PC-3 (cell line): ENCODE measurements at regions not wholly inside any gene's neighbourhood (a gene's known extent, or its start where the extent isn't known, plus 50 kb on each side); places are given as distances from the start of the nearest gene placed in this dataset.

Experiments used
- ATAC-seq: fragments of 200-7000 bp; cut with Tn5 transposase; 2 replicates; pipeline ENCODE4 v1.9.1; 2020; ENCODE audit warnings: mild to moderate bottlenecking, moderate library complexity
- BruUV-seq: library from RNA; stranded (reverse); fragments of 400-500 nt; replicated peaks from 2 replicates; lab custom pipeline; 2021; lab: Mats Ljungman, UMichigan
- CTCF ChIA-PET: fragments of 300-600 bp; sonication (Branson Sonifier 250); formaldehyde crosslinking; loops from one replicate; lab custom pipeline; 2022; ENCODE audit warnings: antibody characterized with exemption; lab: Charles Lee
- POLR2A ChIA-PET: fragments of 300-600 bp; sonication (Branson Sonifier 250); formaldehyde crosslinking; loops from one replicate; lab custom pipeline; 2022; ENCODE audit warnings: antibody characterized with exemption; ENCODE audit not compliant: unreplicated experiment; lab: Charles Lee
- DNase-seq: peaks from one replicate; pipeline ENCODE4 v3.0.0-alpha.2; 2015
- H2AFZ ChIP-seq: fragments of 300-600 bp; sonication (generic); 2 replicates; pipeline ENCODE4 v1.6.0; 2016; ENCODE audit warnings: antibody characterized with exemption, low read length
- H3F3A ChIP-seq: fragments of 300-600 bp; sonication (generic); one replicate; pipeline ENCODE4 v1.6.0; 2017; ENCODE audit warnings: antibody characterized with exemption, low read length, control low read depth, mild to moderate bottlenecking; ENCODE audit not compliant: unreplicated experiment
- H3K27ac ChIP-seq: fragments of 300-600 bp; sonication (generic); 2 replicates; pipeline ENCODE4 v1.5.1; 2016; ENCODE audit warnings: mild to moderate bottlenecking, low read length
- H3K27me3 ChIP-seq: fragments of 300-600 bp; sonication (generic); 2 replicates; pipeline ENCODE4 v1.6.1; 2016; ENCODE audit warnings: low read length, mixed read lengths
- H3K36me3 ChIP-seq: fragments of 300-600 bp; sonication (generic); 2 replicates; pipeline ENCODE4 v1.6.1; 2016; ENCODE audit warnings: low read depth, mixed run types, low read length, mixed read lengths
- H3K4me1 ChIP-seq: fragments of 300-600 bp; sonication (generic); 2 replicates; pipeline ENCODE4 v1.5.1; 2016; ENCODE audit warnings: low read length; ENCODE audit not compliant: insufficient read depth
- H3K4me2 ChIP-seq: fragments of 300-600 bp; sonication (generic); 2 replicates; pipeline ENCODE4 v1.6.0; 2016; ENCODE audit warnings: low read length
- H3K4me3 ChIP-seq: fragments of 300-600 bp; sonication (generic); 2 replicates; pipeline ENCODE4 v1.5.1; 2016; ENCODE audit warnings: mild to moderate bottlenecking, low read length, mixed read lengths
- H3K79me2 ChIP-seq: fragments of 300-600 bp; sonication (generic); 2 replicates; pipeline ENCODE4 v1.6.1; 2017; ENCODE audit warnings: low read length, mixed read lengths
- H3K9ac ChIP-seq: fragments of 300-600 bp; sonication (generic); 2 replicates; pipeline ENCODE4 v1.6.0; 2016; ENCODE audit warnings: mild to moderate bottlenecking, low read length
- H3K9me2 ChIP-seq: fragments of 300-600 bp; sonication (generic); replicated peaks from 2 replicates; pipeline ENCODE4 v1.6.1; 2016; ENCODE audit warnings: mixed run types, low read length, mixed read lengths
- H3K9me3 ChIP-seq: fragments of 300-600 bp; sonication (generic); 2 replicates; pipeline ENCODE4 v1.6.1; 2016; ENCODE audit warnings: low read length, mixed read lengths
- H4K20me1 ChIP-seq: fragments of 300-600 bp; sonication (generic); 2 replicates; pipeline ENCODE4 v1.6.1; 2016; ENCODE audit warnings: low read length, mixed read lengths
- EZH2 ChIP-seq: fragments of 300-600 bp; sonication (generic); IDR thresholded peaks from one replicate; pipeline ENCODE4 v1.6.1; 2017; ENCODE audit warnings: antibody characterized with exemption, mild to moderate bottlenecking, low read length; ENCODE audit not compliant: unreplicated experiment
- EZH2phosphoT487 ChIP-seq: fragments of 300-600 bp; sonication (generic); IDR thresholded peaks from 2 replicates; pipeline ENCODE4 v1.6.1; 2018; ENCODE audit warnings: mild to moderate bottlenecking, antibody characterized with exemption, low read length, borderline replicate concordance
- intact Hi-C: fragments of 100-400 bp; cut with micrococcal nuclease; formaldehyde crosslinking; loops from 2 replicates; pipeline ENCODE4 v1.9.0; 2023
- TF ChIP-seq, protein P1 (sequence below): fragments of 300-600 bp; sonication (generic); conservative IDR thresholded peaks from 2 replicates; pipeline ENCODE4 v1.5.1; 2017; ENCODE audit warnings: antibody characterized with exemption, low read depth, mild to moderate bottlenecking, low read length

- Histone ChIP-seq H3K79me2 (no peaks in the 10 kb centered on the region), H3K9me3 (no peaks in the 10 kb centered on the region), H3K27me3 (no peaks in the 10 kb centered on the region), H3F3A (no peaks in the 10 kb centered on the region), H2AFZ (no peak overlapping the region), H3K4me2 (no peak overlapping the region), H3K9me2 (no peaks in the 10 kb centered on the region), H3K27ac (no peak overlapping the region), H4K20me1 (no peaks in the 10 kb centered on the region), H3K4me1 (no peaks in the 10 kb centered on the region), H3K9ac (no peak overlapping the region), H3K36me3 (no peaks in the 10 kb centered on the region), H3K4me3 (no peak overlapping the region)
- intact Hi-C loops = no loop called here
- CTCF ChIA-PET = no interaction called here
- TF ChIP-seq, protein P1, sequence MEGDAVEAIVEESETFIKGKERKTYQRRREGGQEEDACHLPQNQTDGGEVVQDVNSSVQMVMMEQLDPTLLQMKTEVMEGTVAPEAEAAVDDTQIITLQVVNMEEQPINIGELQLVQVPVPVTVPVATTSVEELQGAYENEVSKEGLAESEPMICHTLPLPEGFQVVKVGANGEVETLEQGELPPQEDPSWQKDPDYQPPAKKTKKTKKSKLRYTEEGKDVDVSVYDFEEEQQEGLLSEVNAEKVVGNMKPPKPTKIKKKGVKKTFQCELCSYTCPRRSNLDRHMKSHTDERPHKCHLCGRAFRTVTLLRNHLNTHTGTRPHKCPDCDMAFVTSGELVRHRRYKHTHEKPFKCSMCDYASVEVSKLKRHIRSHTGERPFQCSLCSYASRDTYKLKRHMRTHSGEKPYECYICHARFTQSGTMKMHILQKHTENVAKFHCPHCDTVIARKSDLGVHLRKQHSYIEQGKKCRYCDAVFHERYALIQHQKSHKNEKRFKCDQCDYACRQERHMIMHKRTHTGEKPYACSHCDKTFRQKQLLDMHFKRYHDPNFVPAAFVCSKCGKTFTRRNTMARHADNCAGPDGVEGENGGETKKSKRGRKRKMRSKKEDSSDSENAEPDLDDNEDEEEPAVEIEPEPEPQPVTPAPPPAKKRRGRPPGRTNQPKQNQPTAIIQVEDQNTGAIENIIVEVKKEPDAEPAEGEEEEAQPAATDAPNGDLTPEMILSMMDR = no peak
- no peak for ATAC-seq
- BruUV-seq = no TSS peak
- no peak for DNase-seq
- POLR2A ChIA-PET = no interaction called here
These were observed 1300.8 kb upstream of the B3GALT2 start for GRCh38 chr1:194487172-194487571.

- intact Hi-C loops = no loop called here
- Histone ChIP-seq H4K20me1 (no peaks in the 10 kb centered on the region), H3F3A (no peaks in the 10 kb centered on the region), H3K4me2 (no peak overlapping the region), H3K27ac (no peak overlapping the region), H3K27me3 (no peaks in the 10 kb centered on the region), H3K9me3 (no peaks in the 10 kb centered on the region), H3K79me2 (no peaks in the 10 kb centered on the region), H3K4me3 (no peak overlapping the region), H3K9me2 (no peaks in the 10 kb centered on the region), H3K36me3 (no peaks in the 10 kb centered on the region), H2AFZ (no peak overlapping the region), H3K9ac (no peak overlapping the region), H3K4me1 (no peaks in the 10 kb centered on the region)
- BruUV-seq = no TSS peak
- ChIA-PET POLR2A (no interaction called here), CTCF (no interaction called here)
- TF ChIP-seq, protein P1 = no peak
- no peak for TF ChIP-seq EZH2phosphoT487
- DNase-seq (no peak), ATAC-seq (no peak)
These were observed 1299.0 kb upstream of the B3GALT2 start for GRCh38 chr1:194485432-194485831.

DNA sequence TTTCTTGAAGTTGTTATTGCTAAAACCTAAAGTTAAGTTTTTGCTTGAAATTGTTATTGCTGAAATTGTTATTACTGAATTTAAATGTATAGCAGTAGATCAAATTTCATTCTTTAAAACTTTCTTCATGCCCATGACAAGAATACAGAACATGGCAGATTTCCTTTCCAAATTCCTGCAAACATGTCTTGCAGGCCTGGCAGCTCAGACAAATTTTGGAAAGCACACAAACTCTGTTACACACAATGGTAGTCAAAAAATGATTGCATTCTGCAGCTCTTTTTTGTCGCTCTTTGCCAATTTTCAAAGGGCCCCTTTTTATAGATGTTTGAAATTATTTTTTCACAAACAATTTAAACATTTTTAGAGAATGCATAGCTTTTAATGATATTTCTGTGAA, 1292.3 kb upstream of the B3GALT2 start:
- Histone ChIP-seq H3K27ac (no peak overlapping the region), H3K79me2 (no peaks in the 10 kb centered on the region), H4K20me1 (no peaks in the 10 kb centered on the region), H3K27me3 (no peaks in the 10 kb centered on the region), H3K4me2 (no peak overlapping the region), H3F3A (no peaks in the 10 kb centered on the region), H2AFZ (no peak overlapping the region), H3K9me3 (no peaks in the 10 kb centered on the region), H3K9me2 (no peaks in the 10 kb centered on the region), H3K4me3 (no peak overlapping the region), H3K36me3 (no peaks in the 10 kb centered on the region), H3K9ac (no peak overlapping the region), H3K4me1 (no peaks in the 10 kb centered on the region)
- TF ChIP-seq EZH2phosphoT487 = no peak
- TF ChIP-seq, protein P1 = no peak
- no peak for TF ChIP-seq EZH2
- ATAC-seq = no peak
- no peak for DNase-seq
- ChIA-PET CTCF (no interaction called here), POLR2A (no interaction called here)
- intact Hi-C loops = no loop called here
- no TSS peak for BruUV-seq
